Adrenal gland (tissue), 9 donors: ENCODE measurements at regions not wholly inside any gene's neighbourhood (a gene's known extent, or its start where the extent isn't known, plus 50 kb on each side); places are given as distances from the start of the nearest gene placed in this dataset.
A peak's percentile ranks its signal among the peaks of the same experiment; 100 is the strongest.

Source experiments
- DNase-seq, 7 donors: peaks; one replicate each; pipeline ENCODE4 v3.0.0-alpha.2; 2019 to 2020
- H3K27ac ChIP-seq, 5 donors: fragments of 200-600 bp; sonication (generic) in 4 of 5; 1 replicate in 3 of 5; 2 replicates in 2 of 5; pipeline versions ENCODE4 v1.5.1 to v1.8.0; 2016 to 2020; ENCODE audit warnings: mild to moderate bottlenecking in 1 of 5
- H3K27me3 ChIP-seq: fragments of 200-600 bp; 2 replicates; pipeline ENCODE4 v1.8.0; 2021
- H3K36me3 ChIP-seq, 2 donors: fragments of 200-600 bp; replicated peaks in 1 of 2; 1 replicate in 1 of 2; 2 replicates in 1 of 2; pipeline versions ENCODE4 v1.5.1 to v1.8.0; 2018 to 2022
- H3K4me1 ChIP-seq, 2 donors: fragments of 200-600 bp; replicated peaks in 1 of 2; 1 replicate in 1 of 2; 2 replicates in 1 of 2; pipeline versions ENCODE4 v1.5.1 to v1.8.0; 2018 to 2021
- H3K4me3 ChIP-seq, 4 donors: fragments of 200-600 bp; sonication (generic) in 3 of 4; one replicate each; pipeline ENCODE4 v1.5.1; 2016 to 2018
- H3K9me3 ChIP-seq, 3 donors: fragments of 200-600 bp; sonication (generic) in 1 of 3; replicated peaks in 1 of 3; 1 replicate in 2 of 3; 2 replicates in 1 of 3; pipeline versions ENCODE4 v1.5.1 to v1.8.0; 2016 to 2021
- POLR2A ChIP-seq, 2 donors: fragments of 450-650 bp; IDR thresholded peaks; one replicate each; pipeline ENCODE4 v1.6.1; 2017; ENCODE audit warnings: antibody characterized with exemption in 2 of 2, mild to moderate bottlenecking in 2 of 2, moderate library complexity in 1 of 2
- WGBS, 4 donors: extraction: QIAGEN DNeasy Blood & Tissue Kit in 2 of 4; methylation state at CpG; one replicate each; pipeline versions ENCODE4 v1.1.5 to v1.1.7; 2013 to 2017; 5-methylcytosine and 5-hydroxymethylcytosine counted together
- intact Hi-C, 2 donors: fragments of 100-400 bp; cut with DNase I; formaldehyde crosslinking; loops; one replicate each; pipeline versions ENCODE4 v1.14.1 to v1.15.0; 2022 to 2023
- small RNA-seq, 2 donors: library from RNA; depleted of rRNA; stranded (forward); fragments of <200 nt; gene quantifications; one replicate each; pipeline ENCODE3, GENCODE V24; 2016
- TF ChIP-seq, protein P1 (sequence below), 6 experiments: fragments of 450-650 bp in 4 of 6; fragments of 200-600 bp in 2 of 6; sonication (generic) in 1 of 6; IDR thresholded peaks; 1 replicate in 5 of 6; 2 replicates in 1 of 6; pipeline versions ENCODE4 v1.5.1 to v1.8.0; 2016 to 2021; ENCODE audit warnings: antibody characterized with exemption in 6 of 6, mild to moderate bottlenecking in 2 of 6, moderate library complexity in 1 of 6
- donor health status: healthy with polysubstance abuse.
- donor health status: Bipolar disorder and iron deficiency.
- donor health status: DM: yes; HTN: yes; CAD: no.
- donor health status: DM: no; HTN: no; CAD: no.
- donor health status: DM: no; HTN: no; CAD: no.

- intact Hi-C loops: no loop called here
- Histone ChIP-seq H3K4me1 (no peaks in the 10 kb centered on the region), H3K27me3 (no peaks in the 10 kb centered on the region), H3K27ac (peak overlapping the region in 1 of 5 donors; percentile 22), H3K4me3 (no peak overlapping the region), H3K36me3 (no peaks in the 10 kb centered on the region), H3K9me3 (no peaks in the 10 kb centered on the region)
- 56 to 78% (median 68%) methylated on average over 3 of the region's 3 CpGs for WGBS, 4 donors
- TF ChIP-seq, protein P1, sequence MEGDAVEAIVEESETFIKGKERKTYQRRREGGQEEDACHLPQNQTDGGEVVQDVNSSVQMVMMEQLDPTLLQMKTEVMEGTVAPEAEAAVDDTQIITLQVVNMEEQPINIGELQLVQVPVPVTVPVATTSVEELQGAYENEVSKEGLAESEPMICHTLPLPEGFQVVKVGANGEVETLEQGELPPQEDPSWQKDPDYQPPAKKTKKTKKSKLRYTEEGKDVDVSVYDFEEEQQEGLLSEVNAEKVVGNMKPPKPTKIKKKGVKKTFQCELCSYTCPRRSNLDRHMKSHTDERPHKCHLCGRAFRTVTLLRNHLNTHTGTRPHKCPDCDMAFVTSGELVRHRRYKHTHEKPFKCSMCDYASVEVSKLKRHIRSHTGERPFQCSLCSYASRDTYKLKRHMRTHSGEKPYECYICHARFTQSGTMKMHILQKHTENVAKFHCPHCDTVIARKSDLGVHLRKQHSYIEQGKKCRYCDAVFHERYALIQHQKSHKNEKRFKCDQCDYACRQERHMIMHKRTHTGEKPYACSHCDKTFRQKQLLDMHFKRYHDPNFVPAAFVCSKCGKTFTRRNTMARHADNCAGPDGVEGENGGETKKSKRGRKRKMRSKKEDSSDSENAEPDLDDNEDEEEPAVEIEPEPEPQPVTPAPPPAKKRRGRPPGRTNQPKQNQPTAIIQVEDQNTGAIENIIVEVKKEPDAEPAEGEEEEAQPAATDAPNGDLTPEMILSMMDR (IDR thresholded peaks at IDR 0.05): no peak
- TF ChIP-seq POLR2A (IDR thresholded peaks at IDR 0.05): no peak
- DNase-seq: peak in 2 of 7 donors; percentile 21 to 23
Observed at GRCh38 chr5:98989727-98990126, 60.9 kb upstream of the CHD1 start.

DNA sequence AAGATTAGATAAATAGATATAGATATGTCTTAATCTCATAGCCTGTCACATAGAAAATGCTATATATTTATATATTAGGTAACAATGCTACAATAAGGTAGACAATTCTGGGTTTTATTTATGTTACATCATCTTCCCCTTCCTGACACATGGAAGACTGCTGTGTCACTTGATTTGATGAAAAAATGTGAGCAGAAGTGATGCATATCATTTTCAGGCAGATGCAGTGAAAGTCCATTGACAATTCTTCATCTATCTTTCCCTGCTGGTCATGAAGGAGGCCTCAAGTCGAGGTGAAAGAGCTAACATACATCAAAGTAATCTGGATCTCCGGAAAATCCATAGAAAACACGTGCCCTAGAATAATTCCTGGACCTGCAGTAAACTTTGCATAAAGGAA, 57.8 kb upstream of the CHD1 start:
- Histone ChIP-seq H3K9me3 (no peaks in the 10 kb centered on the region), H3K27ac (no peak overlapping the region), H3K27me3 (no peaks in the 10 kb centered on the region), H3K36me3 (no peaks in the 10 kb centered on the region), H3K4me1 (no peaks in the 10 kb centered on the region), H3K4me3 (no peak overlapping the region)
- intact Hi-C loops: no loop called here
- no peak for DNase-seq
- 59 to 76% (median 65%) methylated on average over 3 of the region's 3 CpGs for WGBS, 4 donors
- TF ChIP-seq, protein P1 (IDR thresholded peaks at IDR 0.05): no peak
- TF ChIP-seq POLR2A (IDR thresholded peaks at IDR 0.05): no peak

DNA sequence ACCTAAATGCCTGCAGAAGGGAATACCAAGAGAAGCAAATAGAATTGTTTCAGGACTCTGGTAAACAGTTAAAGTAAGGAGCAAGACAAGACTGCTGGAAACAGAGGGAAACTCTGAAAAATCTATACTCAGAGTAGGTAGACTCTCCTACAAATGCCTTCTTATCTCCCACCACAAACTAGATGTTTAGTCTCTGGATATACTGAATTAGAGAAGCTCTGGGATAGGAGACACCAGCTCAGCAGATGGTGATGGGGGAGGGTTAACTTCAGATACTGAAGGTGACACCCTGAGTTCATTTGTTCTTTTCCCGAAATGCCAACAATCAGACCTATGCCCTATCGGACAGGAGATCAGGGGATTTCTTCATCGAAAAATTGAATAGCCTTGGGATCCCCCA, 54.1 kb upstream of the CHD1 start:
- DNase-seq: no peak
- H3K27ac ChIP-seq: no peak overlapping the region
- intact Hi-C loops: no loop called here
- 80 to 90% (median 86%) methylated on average over 2 to 3 of the region's 3 CpGs for WGBS, 4 donors
- no peaks in the 10 kb centered on the region for H3K36me3 ChIP-seq
- no peaks in the 10 kb centered on the region for H3K9me3 ChIP-seq
- H3K4me3 ChIP-seq: no peak overlapping the region
- no peaks in the 10 kb centered on the region for H3K4me1 ChIP-seq
- TF ChIP-seq, protein P1 (IDR thresholded peaks at IDR 0.05): no peak
- TF ChIP-seq POLR2A (IDR thresholded peaks at IDR 0.05): no peak
- H3K27me3 ChIP-seq: no peaks in the 10 kb centered on the region

Small RNAs in the stretch of these regions (small RNA-seq; reads per million reads assigned to genes)
- 0 reads per million in 2 donors for gene MTND4LP5
- gene RF00019: 0 reads per million in 2 donors
- gene RNU6-1119P: 0 reads per million in 2 donors
